Natural killer cell (primary cell): ENCODE measurements at regions not wholly inside any gene's neighbourhood (a gene's known extent, or its start where the extent isn't known, plus 50 kb on each side); places are given as distances from the start of the nearest gene placed in this dataset.

ENCODE experiments used
- ATAC-seq, 3 donors: fragments of 150-1000 bp in 2 of 3; fragments of 200-7000 bp in 1 of 3; cut with Tn5 transposase; 1 replicate in 1 of 3; 2 replicates in 2 of 3; pipeline ENCODE4 v1.10.0; 2021; ENCODE audit warnings: mild to moderate bottlenecking in 2 of 3, moderate library complexity in 2 of 3
- DNase-seq, 2 donors: peaks; one replicate each; pipeline versions ENCODE4 v3.0.0 to v3.0.0-alpha.2; 2013 to 2021; ENCODE audit warnings: mixed read lengths in 1 of 2
- H3K27ac ChIP-seq: one replicate; pipeline ENCODE4 v1.5.1; 2013; ENCODE audit warnings: mild to moderate bottlenecking, low read length
- H3K27me3 ChIP-seq: one replicate; pipeline ENCODE4 v1.6.1; 2013; ENCODE audit warnings: low read length; ENCODE audit not compliant: control insufficient read depth, insufficient read depth
- H3K36me3 ChIP-seq: one replicate; pipeline ENCODE4 v1.6.1; 2013; ENCODE audit warnings: low read length; ENCODE audit not compliant: control insufficient read depth, insufficient read depth
- H3K4me1 ChIP-seq: one replicate; pipeline ENCODE4 v1.6.1; 2013; ENCODE audit warnings: low read length; ENCODE audit not compliant: control insufficient read depth, insufficient read depth
- H3K4me3 ChIP-seq: one replicate; pipeline ENCODE4 v1.5.1; 2013; ENCODE audit warnings: low read length
- H3K9me3 ChIP-seq: one replicate; pipeline ENCODE4 v1.6.1; 2013; ENCODE audit warnings: low read length; ENCODE audit not compliant: control insufficient read depth, insufficient read depth
- H3K27ac Mint-ChIP-seq, 2 donors: one replicate each; pipeline ENCODE4 v1.8.0; 2022; ENCODE audit warnings: mild to moderate bottlenecking in 2 of 2, mixed read lengths in 2 of 2, moderate library complexity in 1 of 2
- H3K27me3 Mint-ChIP-seq, 2 donors: one replicate each; pipeline ENCODE4 v1.8.0; 2022; ENCODE audit warnings: low read depth in 2 of 2, mixed read lengths in 2 of 2
- H3K36me3 Mint-ChIP-seq: one replicate; pipeline ENCODE4 v1.8.0; 2022; ENCODE audit warnings: mixed read lengths
- H3K4me1 Mint-ChIP-seq, 2 donors: one replicate each; pipeline ENCODE4 v1.8.0; 2022; ENCODE audit warnings: mixed read lengths in 2 of 2
- H3K4me3 Mint-ChIP-seq: one replicate; pipeline ENCODE4 v1.8.0; 2022; ENCODE audit warnings: mild to moderate bottlenecking, moderate library complexity, mixed read lengths
- H3K9me3 Mint-ChIP-seq, 2 donors: one replicate each; pipeline ENCODE4 v1.8.0; 2022; ENCODE audit warnings: mixed read lengths in 2 of 2
- WGBS: methylation state at CpG from one replicate; pipeline ENCODE4 v1.1.7; 2013; ENCODE audit warnings: missing lambda C conversion rate; ENCODE audit not compliant: insufficient coverage; 5-methylcytosine and 5-hydroxymethylcytosine counted together
- intact Hi-C: fragments of 100-400 bp; cut with micrococcal nuclease; formaldehyde crosslinking; loops from one replicate; pipeline ENCODE4 v1.14.2; 2022
- TF ChIP-seq, protein P1 (sequence below): fragments of 200-600 bp; IDR thresholded peaks from one replicate; pipeline ENCODE4 v1.8.0; 2022; ENCODE audit warnings: antibody characterized with exemption

DNA sequence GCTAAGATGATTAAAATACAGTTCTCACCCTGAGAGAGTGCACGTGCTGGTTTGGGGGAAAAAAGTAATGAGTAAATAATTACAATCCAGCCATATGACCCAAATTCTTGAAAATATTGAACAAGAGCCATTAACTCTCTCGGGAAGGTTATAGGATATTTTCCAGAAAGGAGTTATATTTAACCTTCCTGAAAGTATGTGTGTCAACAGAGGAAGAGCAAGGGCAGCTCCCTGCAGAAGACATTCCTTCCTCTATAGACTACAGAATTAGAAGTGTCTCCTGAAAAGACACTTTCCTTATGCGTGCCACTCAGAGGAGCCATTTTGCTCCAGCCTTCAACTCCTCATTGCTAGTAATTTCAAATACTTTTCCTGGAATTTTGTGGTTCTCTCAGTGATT is 648.7 kb downstream of the USP25 start:
- no peak overlapping the region for H3K27ac Mint-ChIP-seq
- intact Hi-C loops = no loop called here
- H3K27me3 ChIP-seq = no peaks in the 10 kb centered on the region
- no peaks in the 10 kb centered on the region for H3K9me3 ChIP-seq
- DNase-seq = no peak
- H3K4me3 Mint-ChIP-seq = no peak overlapping the region
- H3K27ac ChIP-seq = no peak overlapping the region
- TF ChIP-seq, protein P1, sequence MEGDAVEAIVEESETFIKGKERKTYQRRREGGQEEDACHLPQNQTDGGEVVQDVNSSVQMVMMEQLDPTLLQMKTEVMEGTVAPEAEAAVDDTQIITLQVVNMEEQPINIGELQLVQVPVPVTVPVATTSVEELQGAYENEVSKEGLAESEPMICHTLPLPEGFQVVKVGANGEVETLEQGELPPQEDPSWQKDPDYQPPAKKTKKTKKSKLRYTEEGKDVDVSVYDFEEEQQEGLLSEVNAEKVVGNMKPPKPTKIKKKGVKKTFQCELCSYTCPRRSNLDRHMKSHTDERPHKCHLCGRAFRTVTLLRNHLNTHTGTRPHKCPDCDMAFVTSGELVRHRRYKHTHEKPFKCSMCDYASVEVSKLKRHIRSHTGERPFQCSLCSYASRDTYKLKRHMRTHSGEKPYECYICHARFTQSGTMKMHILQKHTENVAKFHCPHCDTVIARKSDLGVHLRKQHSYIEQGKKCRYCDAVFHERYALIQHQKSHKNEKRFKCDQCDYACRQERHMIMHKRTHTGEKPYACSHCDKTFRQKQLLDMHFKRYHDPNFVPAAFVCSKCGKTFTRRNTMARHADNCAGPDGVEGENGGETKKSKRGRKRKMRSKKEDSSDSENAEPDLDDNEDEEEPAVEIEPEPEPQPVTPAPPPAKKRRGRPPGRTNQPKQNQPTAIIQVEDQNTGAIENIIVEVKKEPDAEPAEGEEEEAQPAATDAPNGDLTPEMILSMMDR = no peak
- no peak overlapping the region for H3K4me3 ChIP-seq
- no peaks in the 10 kb centered on the region for H3K36me3 Mint-ChIP-seq
- peaks cover 0 to 4% of the 10 kb centered on the region in 2 donors for H3K9me3 Mint-ChIP-seq
- 100% methylated on average over 1 of the region's 3 CpGs for WGBS
- no peaks in the 10 kb centered on the region for H3K4me1 ChIP-seq
- H3K4me1 Mint-ChIP-seq = no peaks in the 10 kb centered on the region
- ATAC-seq = no peak
- no peaks in the 10 kb centered on the region for H3K36me3 ChIP-seq
- no peaks in the 10 kb centered on the region for H3K27me3 Mint-ChIP-seq

DNA sequence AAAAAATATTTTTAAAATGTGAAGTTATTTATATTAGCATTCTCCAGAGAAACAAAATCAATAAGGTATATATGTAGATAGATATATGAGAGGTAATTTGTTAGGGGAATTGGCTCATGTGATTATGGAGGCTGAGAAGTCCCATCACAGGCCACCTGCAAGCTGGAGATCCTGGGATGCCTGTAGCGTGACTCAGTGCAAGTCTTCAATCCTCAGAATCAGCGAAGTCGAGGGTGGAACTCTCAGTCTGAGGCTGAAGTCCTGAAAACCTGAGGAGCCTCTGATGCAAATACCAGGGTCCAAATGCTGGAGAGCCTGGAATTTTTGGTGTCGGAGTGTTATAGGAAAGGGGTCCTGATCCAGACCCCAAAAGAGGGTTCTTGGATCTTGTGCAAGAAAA is 658.5 kb downstream of the USP25 start:
- Histone ChIP-seq H3K9me3 (peaks cover 3% of the 10 kb centered on the region), H3K4me3 (no peak overlapping the region), H3K27me3 (no peaks in the 10 kb centered on the region), H3K27ac (no peak overlapping the region), H3K36me3 (no peaks in the 10 kb centered on the region), H3K4me1 (no peaks in the 10 kb centered on the region)
- no peak overlapping the region for H3K27ac Mint-ChIP-seq
- intact Hi-C loops = no loop called here
- 96% methylated on average over 4 of the region's 4 CpGs for WGBS
- H3K36me3 Mint-ChIP-seq = no peaks in the 10 kb centered on the region
- H3K4me1 Mint-ChIP-seq = no peaks in the 10 kb centered on the region
- DNase-seq (no peak), ATAC-seq (no peak)
- TF ChIP-seq, protein P1 = no peak
- H3K9me3 Mint-ChIP-seq = peaks cover 20% of the 10 kb centered on the region in 2 donors
- H3K27me3 Mint-ChIP-seq = no peaks in the 10 kb centered on the region
- H3K4me3 Mint-ChIP-seq = no peak overlapping the region

DNA sequence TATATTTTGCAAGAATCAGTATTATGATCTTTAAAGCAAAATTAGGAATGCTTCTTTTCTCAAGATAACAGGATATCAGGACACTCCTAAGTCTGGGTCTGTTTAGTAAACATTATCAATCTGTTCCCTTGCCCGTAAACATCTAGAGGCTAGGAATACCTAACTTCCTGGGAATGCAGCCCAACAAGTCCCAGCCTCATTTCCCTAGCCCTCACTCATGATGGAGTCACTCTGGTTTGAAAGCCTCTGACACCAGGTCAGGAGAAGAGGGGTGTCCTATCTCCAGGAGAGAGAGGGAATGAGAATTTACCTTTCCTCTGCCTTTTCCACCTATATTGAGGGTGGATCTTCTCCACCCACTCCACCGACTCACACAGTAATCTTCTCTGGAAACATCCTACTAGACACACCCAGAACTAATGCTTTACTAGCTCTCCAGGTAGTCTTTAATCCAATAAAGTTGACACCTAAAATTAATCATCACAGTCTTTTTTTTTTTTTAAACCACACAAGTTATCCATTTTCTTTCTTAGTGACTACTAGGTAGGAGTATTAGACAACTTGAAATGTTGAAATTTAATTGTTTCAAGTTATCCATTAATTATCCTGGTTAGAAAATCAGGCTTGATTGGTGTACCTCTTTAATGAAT is 659.3 kb downstream of the USP25 start:
- Histone ChIP-seq H3K4me3 (no peak overlapping the region), H3K4me1 (no peaks in the 10 kb centered on the region), H3K36me3 (no peaks in the 10 kb centered on the region), H3K27me3 (no peaks in the 10 kb centered on the region), H3K27ac (no peak overlapping the region), H3K9me3 (peaks cover 4% of the 10 kb centered on the region)
- H3K9me3 Mint-ChIP-seq = peaks cover 20% of the 10 kb centered on the region in 2 donors
- TF ChIP-seq, protein P1 = no peak
- H3K27ac Mint-ChIP-seq = no peak overlapping the region
- no peak overlapping the region for H3K4me3 Mint-ChIP-seq
- no peaks in the 10 kb centered on the region for H3K27me3 Mint-ChIP-seq
- intact Hi-C loops = no loop called here
- DNase-seq (no peak), ATAC-seq (no peak)
- 88% methylated on average over 2 of the region's 2 CpGs for WGBS
- no peaks in the 10 kb centered on the region for H3K4me1 Mint-ChIP-seq
- H3K36me3 Mint-ChIP-seq = no peaks in the 10 kb centered on the region

DNA sequence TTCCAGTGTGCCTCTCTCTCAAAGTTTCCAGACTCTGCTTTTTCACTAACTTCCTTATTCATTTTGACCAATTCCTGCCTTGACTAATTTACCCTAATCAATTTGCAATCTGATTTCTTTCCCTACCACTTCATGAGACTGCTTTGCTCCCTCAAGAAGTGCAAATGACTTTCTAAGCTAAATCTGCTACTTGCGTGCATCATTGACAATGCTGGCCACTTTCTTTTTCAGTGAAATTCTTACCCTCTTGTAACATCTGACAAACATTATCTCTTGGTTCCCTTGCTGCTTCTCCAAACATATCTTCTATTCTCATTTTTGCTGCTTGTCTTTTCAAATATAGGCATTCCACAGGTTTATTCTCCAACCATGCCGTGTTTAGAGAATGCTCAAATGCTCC is 659.9 kb downstream of the USP25 start:
- WGBS = 93% methylated on average over 2 of the region's 2 CpGs
- intact Hi-C loops = no loop called here

More for the DNA sequence above, 659.9 kb downstream of the USP25 start:
- TF ChIP-seq, protein P1 = no peak
- H3K4me1 Mint-ChIP-seq = no peaks in the 10 kb centered on the region
- H3K9me3 Mint-ChIP-seq = peaks cover 17 to 20% of the 10 kb centered on the region in 2 donors
- H3K9me3 ChIP-seq = peaks cover 6% of the 10 kb centered on the region
- H3K27ac Mint-ChIP-seq = no peak overlapping the region
- H3K27me3 Mint-ChIP-seq = no peaks in the 10 kb centered on the region
- H3K27me3 ChIP-seq = no peaks in the 10 kb centered on the region
- H3K27ac ChIP-seq = no peak overlapping the region
- H3K4me3 ChIP-seq = no peak overlapping the region
- H3K36me3 ChIP-seq = no peaks in the 10 kb centered on the region
- H3K4me1 ChIP-seq = no peaks in the 10 kb centered on the region
- DNase-seq (no peak), ATAC-seq (no peak)
- no peak overlapping the region for H3K4me3 Mint-ChIP-seq
- no peaks in the 10 kb centered on the region for H3K36me3 Mint-ChIP-seq
